C4-2B (cell line): ENCODE measurements at regions not wholly inside any gene's neighbourhood (a gene's known extent, or its start where the extent isn't known, plus 50 kb on each side); places are given as distances from the start of the nearest gene placed in this dataset.

Experiments
- H3K27ac ChIP-seq: fragments of 450-650 bp; 2 replicates; pipeline ENCODE4 v1.5.1; 2017
- CTCF ChIP-seq: fragments of 450-650 bp; conservative IDR thresholded peaks from 2 replicates; pipeline ENCODE4 v1.5.1; 2017; ENCODE audit warnings: mild to moderate bottlenecking
- ZFX ChIP-seq: fragments of 450-650 bp; IDR thresholded peaks from 2 replicates; pipeline ENCODE4 v1.6.1; 2017

- TF ChIP-seq CTCF, result no peak
- no peak for TF ChIP-seq ZFX
These were observed 82.1 kb upstream of the GNAO1 start for GRCh38 chr16:56109205-56109604.

GRCh38 chr16:56108724-56109123, 82.6 kb upstream of the GNAO1 start:
- no peak overlapping the region for H3K27ac ChIP-seq
- no peak for TF ChIP-seq ZFX
- no peak for TF ChIP-seq CTCF

More at GRCh38 chr16:56109205-56109604, 82.1 kb upstream of the GNAO1 start:
- H3K27ac ChIP-seq, result no peak overlapping the region

DNA sequence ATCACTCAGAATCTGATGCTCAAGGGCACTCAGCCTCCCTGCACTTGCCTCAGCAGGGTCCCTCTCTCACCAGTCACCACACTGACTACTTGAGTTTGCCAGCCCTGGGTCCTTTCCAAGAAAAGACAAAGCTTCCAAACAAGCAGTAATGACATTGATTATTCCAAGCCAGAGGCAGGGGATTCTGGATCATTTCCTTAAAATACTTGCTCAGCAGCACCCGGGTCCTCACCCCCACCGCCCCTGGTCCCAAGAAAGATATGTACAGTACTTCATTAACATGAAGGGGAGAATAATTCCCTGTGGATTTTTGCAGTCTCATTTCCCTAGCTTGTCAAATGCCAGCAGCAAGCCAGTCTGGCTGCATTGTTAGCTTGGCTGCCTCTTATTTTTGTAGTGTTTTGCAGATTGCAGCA, 83.2 kb upstream of the GNAO1 start:
- H3K27ac ChIP-seq, result no peak overlapping the region
- TF ChIP-seq CTCF (no peak), ZFX (no peak)

DNA sequence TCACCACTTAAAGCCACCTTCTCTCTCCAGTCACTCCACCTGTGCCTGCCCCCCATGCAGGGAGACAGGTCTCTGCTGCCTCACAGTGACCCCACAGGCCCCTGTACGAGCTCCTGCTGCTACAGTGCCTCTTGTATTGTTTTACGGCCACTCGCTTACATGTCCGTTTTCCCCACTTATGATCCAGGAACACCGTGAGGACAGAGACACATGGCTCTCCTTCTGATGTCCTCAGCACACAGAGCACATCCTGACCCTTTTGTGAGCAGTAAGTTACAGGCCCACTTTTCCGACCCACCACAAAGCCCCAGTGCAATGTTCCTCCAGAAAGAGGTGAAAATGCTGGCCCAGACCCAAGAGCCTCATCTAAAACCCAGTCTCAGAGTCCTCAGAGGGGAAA, 84.8 kb upstream of the GNAO1 start:
- H3K27ac ChIP-seq, result no peak overlapping the region
- no peak for TF ChIP-seq ZFX
- no peak for TF ChIP-seq CTCF

- H3K27ac ChIP-seq, result no peak overlapping the region
- TF ChIP-seq ZFX, result no peak
- no peak for TF ChIP-seq CTCF
These were observed 88.4 kb upstream of the GNAO1 start for GRCh38 chr16:56102906-56103305.

GRCh38 chr16:56102183-56102686, 89.1 kb upstream of the GNAO1 start:
- no peak for TF ChIP-seq CTCF
- no peak for TF ChIP-seq ZFX
- no peak overlapping the region for H3K27ac ChIP-seq

- no peak overlapping the region for H3K27ac ChIP-seq
- TF ChIP-seq CTCF (no peak), ZFX (no peak)
These were observed 89.8 kb upstream of the GNAO1 start for GRCh38 chr16:56101480-56101879.
